Ascending aorta (tissue), 2 donors: ENCODE measurements at regions not wholly inside any gene's neighbourhood (a gene's known extent, or its start where the extent isn't known, plus 50 kb on each side); places are given as distances from the start of the nearest gene placed in this dataset.

Experiments
- DNase-seq, 2 donors: peaks; one replicate each; pipeline ENCODE4 v3.0.0-alpha.2; 2019; ENCODE audit warnings: low spot score in 2 of 2
- H3K27ac ChIP-seq, 2 donors: fragments of 200-600 bp; sonication (generic); one replicate each; pipeline ENCODE4 v1.5.1; 2016 to 2017; ENCODE audit warnings: mild to moderate bottlenecking in 1 of 2
- H3K27me3 ChIP-seq: fragments of 200-600 bp; sonication (generic); one replicate; pipeline ENCODE4 v1.5.1; 2017
- H3K36me3 ChIP-seq, 2 donors: fragments of 200-600 bp; sonication (generic); one replicate each; pipeline ENCODE4 v1.5.1; 2016
- H3K4me1 ChIP-seq, 2 donors: fragments of 200-600 bp; sonication (generic); one replicate each; pipeline ENCODE4 v1.5.1; 2016 to 2017; ENCODE audit warnings: mild to moderate bottlenecking in 1 of 2
- H3K4me3 ChIP-seq, 2 donors: fragments of 200-600 bp; sonication (generic); one replicate each; pipeline ENCODE4 v1.5.1; 2016 to 2017; ENCODE audit warnings: mild to moderate bottlenecking in 1 of 2
- H3K9me3 ChIP-seq, 2 donors: fragments of 200-600 bp; sonication (generic); one replicate each; pipeline ENCODE4 v1.5.1; 2016
- CTCF ChIP-seq, 3 experiments: fragments of 200-600 bp in 2 of 3; fragments of 450-650 bp in 1 of 3; sonication (generic) in 2 of 3; IDR thresholded peaks; one replicate each; pipeline ENCODE4 v1.5.1; 2016 to 2019; ENCODE audit warnings: antibody characterized with exemption in 3 of 3, mild to moderate bottlenecking in 1 of 3, moderate library complexity in 1 of 3
- intact Hi-C: fragments of 100-400 bp; cut with DNase I; formaldehyde crosslinking; loops from one replicate; pipeline ENCODE4 v1.15.1; 2023

DNA sequence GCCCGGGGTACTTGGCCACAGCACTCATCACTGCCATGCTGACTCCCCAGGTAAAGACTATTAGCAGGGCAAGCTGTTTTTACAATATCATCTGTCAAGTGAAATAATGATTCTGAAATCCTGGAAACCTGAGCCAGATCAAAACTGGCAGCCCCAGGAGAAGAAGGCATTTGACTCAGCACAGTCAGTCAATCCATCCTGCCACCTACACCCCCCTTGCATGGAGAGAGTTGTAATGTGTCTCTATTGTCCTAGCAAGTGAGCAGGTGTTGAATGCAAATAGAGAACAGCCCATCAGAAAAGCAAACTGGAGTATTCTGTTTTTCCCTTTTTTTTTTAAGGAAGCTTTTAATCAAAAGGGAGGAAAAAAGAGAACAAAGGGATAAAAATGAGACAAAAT, 291.2 kb downstream of the BRINP1 start:
- Histone ChIP-seq H3K36me3 (no peaks in the 10 kb centered on the region), H3K27ac (no peak overlapping the region), H3K9me3 (no peaks in the 10 kb centered on the region), H3K27me3 (no peaks in the 10 kb centered on the region), H3K4me3 (no peak overlapping the region), H3K4me1 (no peaks in the 10 kb centered on the region)
- intact Hi-C loops: no loop called here
- no peak for DNase-seq
- TF ChIP-seq CTCF (IDR thresholded peaks at IDR 0.05): no peak

- Histone ChIP-seq H3K27ac (no peak overlapping the region), H3K4me1 (no peaks in the 10 kb centered on the region), H3K27me3 (no peaks in the 10 kb centered on the region), H3K9me3 (no peaks in the 10 kb centered on the region), H3K4me3 (no peak overlapping the region), H3K36me3 (no peaks in the 10 kb centered on the region)
- intact Hi-C loops: no loop called here
- DNase-seq: no peak
- TF ChIP-seq CTCF (IDR thresholded peaks at IDR 0.05): no peak
Observed at GRCh38 chr9:119083673-119084072, 285.6 kb downstream of the BRINP1 start.

GRCh38 chr9:119086590-119086989, 282.6 kb downstream of the BRINP1 start:
- intact Hi-C loops: no loop called here
- no peaks in the 10 kb centered on the region for H3K9me3 ChIP-seq
- H3K4me1 ChIP-seq: no peaks in the 10 kb centered on the region
- H3K4me3 ChIP-seq: no peak overlapping the region
- H3K27me3 ChIP-seq: no peaks in the 10 kb centered on the region
- no peaks in the 10 kb centered on the region for H3K36me3 ChIP-seq
- no peak for TF ChIP-seq CTCF (IDR thresholded peaks at IDR 0.05)
- no peak overlapping the region for H3K27ac ChIP-seq
- DNase-seq: no peak

DNA sequence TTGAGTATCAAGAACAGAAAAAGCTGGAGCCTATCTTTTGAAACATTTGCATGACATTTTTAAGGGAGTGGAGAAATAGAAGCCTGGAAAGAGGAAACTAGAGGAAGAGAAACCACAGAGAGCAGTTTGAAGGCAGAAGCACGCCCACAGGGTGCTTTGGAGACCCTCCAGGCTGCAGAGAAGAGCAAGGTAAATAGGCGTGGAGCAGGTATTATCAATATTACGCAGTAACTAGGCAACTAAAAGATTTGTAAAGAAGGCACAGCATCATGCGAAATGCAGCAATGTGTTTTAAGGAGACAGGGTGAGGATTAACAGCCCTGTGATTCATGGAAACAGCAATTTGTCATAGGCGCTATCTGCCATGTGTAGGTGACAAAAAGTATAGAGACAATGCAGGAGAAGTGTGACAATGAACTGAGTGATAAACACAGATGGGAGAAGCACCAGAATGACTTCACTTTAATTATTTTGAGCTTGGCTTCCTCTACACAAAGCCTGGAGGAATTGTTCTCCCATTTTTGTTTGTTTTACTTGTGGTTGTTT, 281.2 kb downstream of the BRINP1 start:
- no peaks in the 10 kb centered on the region for H3K4me1 ChIP-seq
- intact Hi-C loops: no loop called here
- no peak overlapping the region for H3K27ac ChIP-seq
- H3K9me3 ChIP-seq: no peaks in the 10 kb centered on the region
- no peaks in the 10 kb centered on the region for H3K27me3 ChIP-seq
- DNase-seq: no peak
- TF ChIP-seq CTCF (IDR thresholded peaks at IDR 0.05): no peak
- H3K4me3 ChIP-seq: no peak overlapping the region
- H3K36me3 ChIP-seq: no peaks in the 10 kb centered on the region

- TF ChIP-seq CTCF (IDR thresholded peaks at IDR 0.05): no peak
- intact Hi-C loops: no loop called here
Observed at GRCh38 chr9:119091074-119091473, 278.2 kb downstream of the BRINP1 start.

GRCh38 chr9:119092125-119092524, 277.1 kb downstream of the BRINP1 start:
- no peak overlapping the region for H3K4me3 ChIP-seq
- no peaks in the 10 kb centered on the region for H3K36me3 ChIP-seq
- intact Hi-C loops: no loop called here
- no peak for DNase-seq
- no peak for TF ChIP-seq CTCF (IDR thresholded peaks at IDR 0.05)
- H3K27me3 ChIP-seq: no peaks in the 10 kb centered on the region
- H3K9me3 ChIP-seq: no peaks in the 10 kb centered on the region
- H3K27ac ChIP-seq: no peak overlapping the region
- no peaks in the 10 kb centered on the region for H3K4me1 ChIP-seq

More at GRCh38 chr9:119091074-119091473, 278.2 kb downstream of the BRINP1 start:
- Histone ChIP-seq H3K4me3 (no peak overlapping the region), H3K4me1 (no peaks in the 10 kb centered on the region), H3K36me3 (no peaks in the 10 kb centered on the region), H3K9me3 (no peaks in the 10 kb centered on the region), H3K27ac (no peak overlapping the region), H3K27me3 (no peaks in the 10 kb centered on the region)
- DNase-seq: no peak
